GM18861 (cell line): ENCODE measurements at regions not wholly inside any gene's neighbourhood (a gene's known extent, or its start where the extent isn't known, plus 50 kb on each side); places are given as distances from the start of the nearest gene placed in this dataset.

ENCODE experiments used
- ATAC-seq: cut with Tn5 transposase; IDR thresholded peaks from one replicate; pipeline ENCODE4 v1.9.1; 2021; ENCODE audit not compliant: unreplicated experiment

DNA sequence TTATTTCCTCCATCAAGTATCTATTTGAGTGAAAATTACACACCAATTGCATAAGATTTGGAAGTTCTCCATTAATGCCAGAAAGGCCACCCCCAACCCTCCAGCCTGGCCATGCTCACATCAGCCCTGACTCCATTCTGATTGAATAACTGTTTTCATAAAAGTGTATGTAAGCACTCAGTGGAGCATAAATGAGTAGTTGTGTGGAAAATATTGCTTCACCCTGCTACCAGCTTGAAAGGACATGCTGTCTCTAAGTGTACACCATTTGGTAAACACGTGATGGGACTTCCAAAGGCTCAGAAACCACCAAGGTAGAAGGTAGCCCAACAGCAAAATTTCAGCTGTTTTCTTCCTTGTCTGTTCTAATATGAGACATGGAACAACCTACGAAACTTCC, 393.8 kb downstream of the ZNF385D start:
- ATAC-seq: no peak

DNA sequence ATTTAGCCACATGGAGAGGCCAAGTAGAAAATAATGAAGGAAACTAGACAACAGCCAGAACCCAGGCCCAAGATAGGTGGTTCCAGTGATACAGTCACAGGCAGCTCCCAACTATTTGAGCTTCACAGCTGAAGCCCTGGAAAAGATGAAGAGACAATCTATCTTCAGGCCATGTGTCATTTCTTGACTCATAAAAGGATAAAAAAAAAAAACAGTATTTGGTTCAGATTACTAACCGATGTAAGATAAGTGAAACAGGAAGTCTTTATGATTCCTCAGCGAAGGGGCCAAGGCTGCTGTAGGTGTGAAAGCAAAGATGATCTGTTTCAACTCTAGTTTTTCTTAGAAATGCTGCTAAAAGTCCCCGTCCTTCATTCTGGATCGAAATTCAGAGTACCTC, 394.6 kb downstream of the ZNF385D start:
- no peak for ATAC-seq

DNA sequence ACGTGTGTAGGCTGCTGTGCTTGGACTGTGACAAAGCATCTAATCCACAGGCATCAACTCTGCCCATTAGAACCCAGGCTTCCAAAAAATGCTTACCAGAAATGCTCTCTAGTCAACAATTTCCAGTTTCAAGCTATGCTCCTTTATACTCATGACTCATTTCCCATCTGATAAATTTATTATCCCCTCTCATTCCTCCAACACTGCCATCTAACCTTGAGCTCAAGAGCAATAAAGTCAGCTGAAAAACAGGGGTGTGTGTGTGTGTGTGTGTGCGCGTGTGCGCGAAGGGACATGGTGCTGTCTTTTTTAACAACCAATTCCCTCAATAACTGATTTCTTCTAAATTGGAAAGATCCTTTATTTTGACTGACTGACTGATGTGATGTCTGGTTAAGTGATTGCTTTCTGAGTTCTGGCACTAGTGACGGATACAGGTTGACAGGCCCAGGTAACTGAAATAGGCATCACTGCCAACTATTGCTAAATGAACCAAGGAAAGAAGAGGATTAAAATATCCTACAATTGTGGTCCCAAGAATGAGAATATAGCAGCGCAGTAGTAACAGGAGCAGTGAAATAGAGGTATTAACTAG, 405.5 kb downstream of the ZNF385D start:
- no peak for ATAC-seq

DNA sequence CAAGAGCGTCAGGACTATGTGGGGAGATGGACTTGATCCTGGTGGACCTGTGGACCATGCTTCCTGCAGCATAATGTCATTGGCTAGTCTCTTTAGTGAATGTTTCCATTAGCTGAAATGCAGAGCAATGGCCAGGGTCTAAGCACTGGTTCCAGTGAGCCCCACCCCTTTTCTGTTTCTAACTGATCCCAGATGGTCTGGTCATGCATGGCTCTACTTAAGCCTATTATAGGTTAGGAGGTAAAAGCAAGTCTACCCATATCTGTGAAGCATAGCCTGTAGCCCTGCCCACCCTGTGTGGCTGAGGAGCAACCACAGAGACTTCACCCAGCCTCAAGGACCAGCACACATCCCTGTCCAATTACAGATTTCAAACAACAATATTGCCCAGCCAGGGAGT, 419.2 kb downstream of the ZNF385D start:
- no peak for ATAC-seq

DNA sequence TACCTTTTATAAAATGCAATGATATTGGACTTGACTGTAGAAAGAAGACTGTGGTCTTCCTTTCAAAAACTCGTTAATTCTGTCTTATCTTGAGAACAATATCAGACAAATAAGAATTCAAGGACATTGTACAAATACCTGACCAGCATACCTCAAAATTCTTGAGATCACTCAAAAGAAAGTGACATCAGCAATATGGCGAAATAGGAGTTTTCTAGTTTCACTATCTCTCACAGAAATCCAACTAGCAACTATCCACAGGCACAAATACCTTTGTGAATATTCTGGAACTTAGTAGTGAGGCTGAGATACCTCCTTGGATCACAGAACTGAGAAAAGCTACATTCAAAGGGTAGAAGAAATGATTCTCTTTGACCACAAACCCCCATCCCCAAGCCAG, 419.7 kb downstream of the ZNF385D start:
- ATAC-seq: no peak

DNA sequence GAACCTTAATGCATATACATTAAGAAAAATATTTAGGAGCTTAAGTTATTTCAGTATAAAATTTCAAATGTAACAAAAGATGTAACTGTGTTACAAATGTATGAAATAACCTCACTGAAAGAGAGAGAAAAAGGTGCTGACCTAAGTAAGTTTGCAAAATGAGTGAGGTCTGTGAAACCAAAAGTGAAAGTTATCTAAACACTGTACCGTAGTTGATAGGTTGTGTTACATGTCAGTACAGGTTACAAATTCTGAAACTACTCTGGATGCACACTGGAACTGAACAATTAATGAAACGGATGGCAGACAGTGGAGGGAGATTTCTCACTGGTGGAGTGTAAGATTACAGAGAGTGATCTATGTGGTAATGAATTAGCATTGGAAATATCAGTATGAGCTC, 420.7 kb downstream of the ZNF385D start:
- peak; percentile 88 for ATAC-seq

DNA sequence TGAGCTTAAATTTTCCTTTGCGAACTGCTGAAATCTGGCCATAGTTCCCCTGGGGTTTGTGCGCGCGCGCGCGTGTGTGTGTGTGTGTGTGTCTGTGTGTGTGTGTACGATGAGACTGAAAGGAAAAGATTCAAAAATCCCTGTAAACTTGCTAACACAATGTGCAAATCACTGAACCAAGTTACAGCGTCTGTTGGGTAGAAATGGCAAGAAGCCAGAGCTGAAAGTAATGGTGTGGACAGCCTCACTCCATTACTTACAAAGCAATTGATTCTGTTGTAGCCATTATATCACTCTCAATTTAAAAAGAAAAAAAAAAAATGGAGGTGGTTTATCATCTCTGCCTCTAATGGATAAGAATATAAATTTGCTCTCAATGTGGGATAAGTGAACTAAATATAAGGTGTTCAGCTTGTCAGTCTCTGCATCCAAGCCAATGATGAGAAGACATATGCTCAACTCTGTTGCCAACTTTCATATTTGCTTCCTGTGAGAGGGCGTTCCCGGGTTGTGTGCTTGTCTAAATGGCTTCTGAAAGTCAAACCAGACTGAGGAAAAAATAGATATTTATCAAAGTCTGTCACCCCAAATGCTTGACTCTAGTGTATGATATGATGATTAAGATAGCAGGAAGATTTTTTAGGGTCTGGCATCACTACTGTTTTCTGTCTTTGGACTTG, 422.2 kb downstream of the ZNF385D start:
- no peak for ATAC-seq

DNA sequence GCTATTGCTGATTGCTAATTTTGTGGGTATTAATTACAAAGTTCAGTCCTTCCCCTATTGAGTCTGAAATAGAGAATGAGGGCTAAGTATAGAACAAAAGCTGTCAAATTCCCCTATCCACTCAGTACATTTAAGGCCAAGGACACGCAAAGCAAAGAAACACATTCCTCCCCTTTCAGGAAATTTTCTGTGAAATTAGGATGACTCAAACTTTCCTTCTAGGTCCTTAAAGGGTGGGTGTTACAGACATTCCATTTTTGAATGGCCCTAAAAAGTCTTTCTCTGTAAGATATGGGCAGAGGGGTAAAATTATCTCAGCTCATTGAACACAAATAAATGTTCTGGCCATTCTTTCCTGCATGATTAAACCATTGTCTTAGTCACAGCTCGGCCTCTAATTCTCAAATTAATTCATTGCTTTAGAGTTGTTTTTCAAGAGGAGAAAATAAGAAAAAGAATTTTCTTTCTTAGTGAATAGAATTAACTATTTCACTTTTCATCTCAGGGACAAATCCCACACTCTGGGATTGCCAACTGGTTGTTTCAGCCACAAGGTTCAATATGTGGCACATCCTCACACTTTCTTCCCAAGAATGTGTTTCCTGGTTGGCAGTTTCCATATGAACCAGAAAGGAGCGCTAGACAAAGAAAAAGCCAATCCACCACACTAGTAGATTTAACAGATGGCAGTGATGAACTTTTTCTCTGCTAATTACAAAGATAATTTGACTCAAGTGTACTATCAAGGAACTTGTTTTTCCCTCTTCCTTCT, 424.1 kb downstream of the ZNF385D start:
- no peak for ATAC-seq

DNA sequence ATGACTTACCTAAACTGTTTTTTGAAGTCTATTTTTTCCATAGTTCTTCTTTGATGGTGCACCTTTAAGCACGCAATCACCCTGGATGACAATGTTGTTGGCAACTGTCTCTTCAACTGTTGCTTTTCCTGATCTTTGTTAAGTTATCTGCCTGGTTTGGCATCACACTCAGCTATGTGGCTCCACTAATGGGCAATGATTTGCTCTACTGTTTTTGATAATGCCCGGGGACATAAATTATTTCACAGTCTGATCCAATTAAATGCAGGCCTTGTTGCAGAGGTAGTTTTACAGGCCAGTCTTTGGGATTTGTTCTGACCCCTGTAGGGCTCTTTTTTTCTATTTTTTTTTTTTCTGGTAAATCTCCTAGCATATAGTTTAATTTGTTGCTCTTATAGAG, 436.3 kb downstream of the ZNF385D start:
- ATAC-seq: no peak

DNA sequence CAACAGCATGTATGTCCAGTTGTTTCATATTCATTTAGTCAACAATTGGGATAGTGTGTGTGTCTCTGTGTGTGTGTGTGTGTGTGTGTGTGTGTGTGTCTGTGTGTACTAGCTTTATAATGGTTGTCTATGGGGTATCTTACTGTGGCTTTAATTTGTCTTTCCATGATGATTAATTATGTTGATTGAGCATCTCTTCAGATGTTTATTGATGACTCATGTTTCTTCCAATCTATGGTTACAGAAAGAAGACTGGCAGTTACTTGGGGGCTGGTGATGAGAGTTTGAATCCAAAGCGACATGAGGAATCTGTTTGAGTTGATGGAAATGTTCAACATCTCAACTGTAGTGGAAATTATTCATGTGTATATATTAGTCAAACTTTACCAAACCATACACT, 440.1 kb downstream of the ZNF385D start:
- ATAC-seq: no peak

DNA sequence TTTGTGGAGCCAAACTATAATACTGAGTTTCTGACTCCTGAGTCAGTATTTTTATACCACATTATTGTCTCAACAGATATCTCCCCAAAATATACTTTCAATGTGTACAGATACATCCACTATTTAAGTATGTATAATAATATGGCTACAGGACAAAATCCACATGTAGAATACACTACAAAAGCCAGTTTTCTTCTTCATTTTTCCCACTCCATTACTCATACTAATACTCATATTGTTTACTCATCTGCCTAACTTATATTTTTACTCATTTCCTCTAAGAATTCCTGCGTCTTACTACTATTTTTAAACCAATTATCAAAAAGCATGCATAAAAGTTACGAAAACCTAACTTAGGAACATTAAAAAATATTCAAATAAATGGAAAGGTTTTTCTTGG, 440.8 kb downstream of the ZNF385D start:
- no peak for ATAC-seq

DNA sequence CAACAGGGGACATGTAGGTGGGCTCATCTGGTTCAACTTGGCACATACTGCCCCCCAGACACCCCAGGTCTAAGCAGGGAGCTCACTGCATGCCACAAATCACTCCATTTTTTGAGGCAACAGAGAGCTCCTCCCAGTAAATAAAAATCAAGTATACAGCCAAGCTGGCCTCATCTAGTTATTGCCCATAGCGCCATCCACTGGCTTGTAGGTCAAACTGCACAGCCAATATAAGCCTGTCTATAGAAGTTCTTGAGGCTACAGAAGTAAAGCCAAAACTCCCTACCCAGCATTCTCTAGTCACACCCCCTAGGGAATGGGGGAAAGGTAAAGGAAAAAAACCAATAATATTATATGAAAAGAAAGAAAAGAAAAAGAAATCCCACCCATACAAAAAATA, 453.7 kb downstream of the ZNF385D start:
- ATAC-seq: no peak

DNA sequence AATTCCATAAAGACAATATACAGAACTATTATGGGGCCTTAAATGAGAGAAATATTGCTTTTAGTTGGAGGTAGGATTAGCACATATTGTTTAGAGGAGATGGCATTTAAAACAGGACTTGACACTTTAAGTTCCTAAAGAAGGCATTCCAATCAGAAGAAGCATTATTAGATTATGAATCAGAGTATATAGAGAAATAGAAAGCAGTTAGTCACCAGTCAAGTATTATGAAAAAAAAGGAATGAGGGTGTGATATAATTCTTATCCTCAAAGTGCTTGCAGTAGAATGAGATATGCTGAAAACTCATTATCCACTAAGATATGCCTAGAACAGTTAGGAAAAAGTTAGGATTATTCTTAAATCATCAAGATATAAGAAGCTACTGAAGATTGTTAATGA, 456.2 kb downstream of the ZNF385D start:
- no peak for ATAC-seq

DNA sequence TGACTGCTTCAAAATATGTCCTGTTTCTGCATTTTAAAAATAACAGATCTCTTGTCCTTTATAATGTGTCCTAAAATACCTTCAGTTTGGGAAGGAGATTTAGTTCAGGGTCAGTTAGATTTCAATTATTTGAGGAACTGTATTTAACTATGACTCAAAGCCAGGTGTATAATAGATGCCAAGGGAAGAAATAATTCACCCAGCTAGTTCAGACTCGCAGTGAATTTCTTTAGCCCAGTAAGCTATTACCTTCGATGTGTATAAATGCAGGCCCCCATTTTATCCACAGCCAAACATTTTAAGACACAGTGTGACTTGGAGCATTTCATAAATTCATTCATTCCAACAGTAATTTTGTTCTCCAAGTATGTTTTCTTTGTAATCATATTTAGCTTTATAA, 458.0 kb downstream of the ZNF385D start:
- no peak for ATAC-seq

DNA sequence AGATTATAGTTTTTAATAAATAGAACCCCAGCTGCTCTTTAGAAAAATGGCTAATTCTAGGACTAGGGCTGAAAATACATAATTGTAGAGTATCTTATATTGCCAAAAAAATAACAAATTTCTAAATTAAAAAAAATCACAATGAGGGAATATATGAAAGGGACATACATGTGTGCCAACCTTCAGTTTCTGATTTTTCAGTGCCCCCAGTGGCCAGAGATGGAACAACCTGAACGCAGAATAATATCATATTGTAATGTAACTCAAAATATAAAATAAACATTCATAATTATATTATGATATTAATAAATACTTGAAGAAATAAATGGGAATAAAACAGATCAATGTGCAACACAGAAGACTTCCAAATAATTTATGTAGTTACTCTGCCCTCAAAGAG, 460.5 kb downstream of the ZNF385D start:
- ATAC-seq: no peak

DNA sequence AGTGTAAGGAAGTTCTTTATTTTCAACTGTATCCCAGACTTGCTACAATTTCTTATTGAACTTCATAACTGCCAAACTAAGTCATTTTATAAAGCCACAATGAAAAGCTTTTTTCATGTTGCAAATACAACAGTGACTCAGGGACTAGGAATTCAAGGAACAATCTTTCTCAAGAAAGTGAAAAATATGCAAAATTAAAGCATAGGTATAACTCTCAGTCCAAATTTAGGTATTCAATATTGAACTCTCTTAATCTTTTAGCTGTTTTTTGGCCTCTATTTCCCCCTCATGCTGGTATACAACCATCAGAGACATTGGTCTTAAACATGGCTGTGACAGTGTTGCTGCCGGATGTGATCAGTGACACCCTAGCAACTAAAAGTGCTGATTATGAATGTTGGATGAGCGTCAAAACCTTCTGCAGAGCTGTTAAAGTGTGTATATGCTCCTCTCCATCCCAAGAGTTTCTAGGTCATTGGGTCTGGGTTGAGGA, 476.9 kb downstream of the ZNF385D start:
- ATAC-seq: no peak

DNA sequence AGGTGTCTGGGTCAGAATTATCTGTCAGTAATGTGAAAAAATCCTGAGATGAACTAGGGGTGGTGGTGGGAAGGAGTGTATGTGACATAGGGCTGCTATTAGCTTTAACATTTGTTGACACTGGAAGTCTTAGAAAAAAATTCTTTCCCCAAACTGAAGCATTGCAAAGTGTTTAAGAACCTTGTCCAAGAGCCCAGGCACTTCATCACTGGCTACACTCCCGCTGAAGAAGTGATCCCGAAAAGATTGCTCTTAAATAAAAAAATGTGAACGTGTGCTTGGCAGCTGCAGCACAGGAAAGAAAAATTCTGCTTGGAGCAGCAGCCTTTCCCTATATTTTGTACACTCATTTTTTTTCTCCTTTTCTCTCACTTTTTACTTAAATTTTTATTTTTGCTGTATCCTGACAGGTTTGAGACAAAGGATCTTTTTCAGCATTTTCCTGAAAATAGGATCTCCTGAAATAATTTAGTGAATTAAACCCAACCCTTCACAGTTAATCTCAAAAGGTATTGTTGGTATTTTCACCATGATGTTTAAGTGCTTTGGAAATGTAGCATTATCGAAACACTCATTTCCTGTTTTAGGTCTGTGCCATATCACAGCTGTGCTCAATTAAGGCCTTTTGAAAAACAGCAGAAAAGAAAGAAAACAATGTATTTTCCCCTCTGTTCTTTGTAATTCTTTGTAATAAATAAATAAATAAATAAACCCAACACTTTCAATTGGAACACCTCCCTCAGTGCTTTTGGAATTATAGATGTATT, 477.6 kb downstream of the ZNF385D start:
- no peak for ATAC-seq

DNA sequence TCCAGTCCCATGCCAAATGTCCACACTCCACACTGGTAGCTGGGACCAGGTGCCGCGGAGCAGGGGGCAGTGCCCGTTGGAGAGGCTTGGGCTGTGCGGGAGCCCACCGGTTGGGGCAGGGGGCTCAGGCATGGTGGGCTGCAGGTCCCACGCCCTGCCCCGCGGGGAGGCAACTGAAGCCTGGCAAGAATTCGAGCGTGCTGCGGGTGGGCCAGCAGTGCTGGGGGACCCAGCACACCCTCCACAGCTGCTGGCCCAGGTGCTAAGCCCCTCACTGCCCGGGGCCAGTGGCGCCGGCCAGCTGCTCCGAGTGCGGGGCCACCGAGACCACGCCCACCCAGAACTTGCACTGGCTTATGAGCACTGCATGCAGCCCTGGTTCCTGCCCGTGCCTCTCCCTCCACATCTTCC, 479.4 kb downstream of the ZNF385D start:
- ATAC-seq: no peak

DNA sequence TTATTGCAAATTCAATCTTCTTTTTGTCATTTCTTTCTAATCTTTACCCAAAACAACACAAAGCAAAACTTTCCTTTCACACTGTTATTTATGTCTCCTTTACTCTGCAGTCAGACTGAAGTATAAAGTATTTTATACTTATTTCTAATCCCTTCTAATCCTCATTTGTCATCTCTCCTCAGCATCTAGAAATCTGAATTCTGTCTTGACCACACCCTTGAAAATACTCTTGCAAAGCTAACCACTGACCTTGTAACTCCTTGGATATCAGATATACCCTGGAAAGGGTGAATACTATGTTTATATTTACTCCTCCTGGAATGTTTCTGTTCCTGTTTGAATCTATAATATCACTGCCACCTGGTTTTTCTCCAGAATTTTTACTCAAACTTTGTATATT, 481.1 kb downstream of the ZNF385D start:
- ATAC-seq: no peak

DNA sequence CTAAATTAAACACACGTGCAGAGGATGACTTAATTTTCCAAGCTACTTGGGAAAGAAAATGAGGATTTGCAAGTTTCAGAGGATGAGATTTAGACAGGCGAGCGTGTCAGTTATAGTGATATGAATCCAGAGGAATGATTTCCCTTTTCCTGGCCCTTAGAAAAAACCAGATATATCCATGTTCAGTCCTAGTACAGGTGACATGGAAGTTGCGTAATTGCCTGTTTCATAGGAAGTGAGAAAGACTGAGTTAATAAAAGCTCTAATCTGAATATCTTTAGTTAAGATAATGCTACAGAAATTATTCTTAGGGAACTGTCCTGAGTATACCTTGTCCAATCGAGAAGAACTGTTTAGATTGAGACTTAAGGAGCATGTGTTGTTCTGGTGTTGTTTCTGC, 490.5 kb downstream of the ZNF385D start:
- no peak for ATAC-seq

DNA sequence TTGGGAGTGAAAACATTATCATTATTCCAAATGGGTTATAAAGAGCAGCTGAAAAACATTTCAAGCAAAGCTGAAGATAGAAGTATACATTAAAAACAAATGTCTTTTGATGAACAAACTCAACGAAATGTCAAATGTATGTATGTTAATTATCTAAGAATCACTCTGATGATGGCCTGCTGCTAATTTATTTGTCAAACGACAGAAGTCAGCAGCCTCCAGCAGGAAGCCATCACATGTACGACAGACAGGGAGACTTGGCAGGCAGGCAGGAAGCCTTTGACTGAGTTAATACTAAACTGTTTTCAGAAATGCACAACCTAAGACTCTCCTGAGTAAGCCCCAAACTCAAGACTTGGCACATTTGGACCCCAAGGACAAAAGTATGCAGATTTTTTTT, 491.1 kb downstream of the ZNF385D start:
- ATAC-seq: no peak

DNA sequence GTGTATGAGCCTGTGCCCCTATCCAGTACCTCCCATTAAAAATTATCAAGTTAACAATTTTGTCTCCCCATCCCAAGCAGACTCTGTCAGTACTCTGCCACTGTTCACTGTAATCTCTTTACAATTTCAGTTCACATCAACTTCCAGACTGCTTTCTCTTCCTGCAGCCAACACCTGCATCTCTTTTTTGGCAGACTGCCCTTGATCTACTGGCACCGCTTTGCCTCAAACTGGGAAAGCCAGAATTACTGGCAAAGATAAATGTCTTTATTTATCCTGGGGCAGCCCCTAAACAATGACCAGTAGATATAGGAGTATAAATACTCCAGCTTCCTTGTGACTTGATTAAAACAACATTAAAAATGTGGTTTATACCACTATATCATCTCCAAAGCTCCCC, 494.1 kb downstream of the ZNF385D start:
- no peak for ATAC-seq
